Endothelial cell of umbilical vein (primary cell): ENCODE measurements at regions not wholly inside any gene's neighbourhood (a gene's known extent, or its start where the extent isn't known, plus 50 kb on each side); places are given as distances from the start of the nearest gene placed in this dataset.

Experiments
- BruUV-seq: library from RNA; stranded (reverse); fragments of 400-500 nt; replicated peaks from 2 replicates; lab custom pipeline; 2021; lab: Mats Ljungman, UMichigan
- CTCF ChIA-PET: fragments of 300-600, 350-600 bp; sonication (Branson Sonifier 250); formaldehyde crosslinking; loops from one replicate; lab custom pipeline; 2021; ENCODE audit warnings: antibody characterized with exemption, inconsistent platforms; lab: Charles Lee
- POLR2A ChIA-PET: fragments of 300-600, 350-600 bp; sonication (Branson Sonifier 250); formaldehyde crosslinking; loops from one replicate; lab custom pipeline; 2021; ENCODE audit warnings: antibody characterized with exemption, inconsistent platforms; lab: Charles Lee
- DNase-seq: peaks from one replicate; pipeline ENCODE4 v3.0.0-alpha.2; 2011; ENCODE audit warnings: low read depth, low spot score
- FAIRE-seq: peaks from 2 replicates; lab custom pipeline; 2011; peaks lifted over from hg19 to GRCh38; lab: Jason Lieb, UNC
- H2AFZ ChIP-seq: 2 replicates; pipeline ENCODE4 v1.6.0; 2012; ENCODE audit warnings: low read depth, low read length, control low read depth, inconsistent platforms
- H3K27ac ChIP-seq: 2 replicates; pipeline ENCODE4 v1.5.1; 2011; ENCODE audit warnings: low read depth, mild to moderate bottlenecking, control low read depth, low read length, moderate library complexity; ENCODE audit not compliant: insufficient read depth
- H3K27me3 ChIP-seq, 2 experiments: 2 replicates each; pipeline versions ENCODE4 v1.6.0 to v1.6.1; 2011; ENCODE audit warnings: low read length in 2 of 2, mixed read lengths in 1 of 2; ENCODE audit not compliant: control insufficient read depth in 2 of 2, insufficient read depth in 2 of 2
- H3K36me3 ChIP-seq, 2 experiments: 2 replicates in 1 of 2; 3 replicates in 1 of 2; pipeline ENCODE4 v1.5.1; 2011; ENCODE audit warnings: low read length in 2 of 2, mild to moderate bottlenecking in 1 of 2, moderate library complexity in 1 of 2; ENCODE audit not compliant: control insufficient read depth in 2 of 2, insufficient read depth in 2 of 2; ENCODE audit errors: extremely low read depth in 1 of 2
- H3K4me1 ChIP-seq: 3 replicates; pipeline ENCODE4 v1.5.1; 2011; ENCODE audit warnings: mild to moderate bottlenecking, low read length; ENCODE audit not compliant: control insufficient read depth, insufficient read depth; ENCODE audit errors: extremely low read depth
- H3K4me2 ChIP-seq: 2 replicates; pipeline ENCODE4 v1.6.1; 2011; ENCODE audit warnings: low read length, control low read depth, mixed read lengths; ENCODE audit not compliant: insufficient read depth
- H3K4me3 ChIP-seq, 3 experiments: fragments of 200-600 bp in 1 of 3; sonication (generic), shearing (Covaris generic) in 1 of 3; replicated peaks in 1 of 3; 2 replicates each; pipeline ENCODE4 v1.5.1; 2011 to 2016; ENCODE audit warnings: control low read depth in 3 of 3, low read length in 3 of 3, mild to moderate bottlenecking in 2 of 3, inconsistent platforms in 1 of 3, low read depth in 1 of 3, moderate library complexity in 1 of 3; ENCODE audit not compliant: insufficient read depth in 1 of 3
- H3K79me2 ChIP-seq: 2 replicates; pipeline ENCODE4 v1.6.0; 2012; ENCODE audit warnings: low read length, inconsistent platforms; ENCODE audit not compliant: control insufficient read depth, insufficient read depth
- H3K9ac ChIP-seq: replicated peaks from 2 replicates; pipeline ENCODE3; 2011; ENCODE audit warnings: low read length, control low read depth; ENCODE audit not compliant: insufficient read depth; ENCODE audit errors: extremely low read depth
- H3K9me1 ChIP-seq: replicated peaks from 3 replicates; pipeline ENCODE4 v1.6.0; 2011; ENCODE audit warnings: mild to moderate bottlenecking, low read length; ENCODE audit not compliant: control insufficient read depth, insufficient read depth; ENCODE audit errors: extremely low read depth
- H3K9me3 ChIP-seq: replicated peaks from 2 replicates; pipeline ENCODE4 v1.5.1; 2012; ENCODE audit warnings: low read length, inconsistent platforms; ENCODE audit not compliant: control insufficient read depth, insufficient read depth
- H4K20me1 ChIP-seq: replicated peaks from 2 replicates; pipeline ENCODE3; 2011; ENCODE audit warnings: mild to moderate bottlenecking, low read length; ENCODE audit not compliant: control insufficient read depth, insufficient read depth; ENCODE audit errors: extremely low read depth
- EZH2 ChIP-seq: IDR thresholded peaks from 2 replicates; pipeline ENCODE4 v1.6.1; 2012; ENCODE audit warnings: borderline replicate concordance, low read depth, mild to moderate bottlenecking, moderate library complexity, low read length, inconsistent platforms; ENCODE audit not compliant: severe bottlenecking
- FOS ChIP-seq: IDR thresholded peaks from 2 replicates; pipeline ENCODE4 v1.6.1; 2011; ENCODE audit warnings: mild to moderate bottlenecking, low read length, moderate library complexity, borderline replicate concordance; ENCODE audit not compliant: insufficient read depth
- GATA2 ChIP-seq: IDR thresholded peaks from 2 replicates; pipeline ENCODE4 v1.7.0; 2011; ENCODE audit warnings: low read depth, mild to moderate bottlenecking, moderate library complexity, mixed read lengths, low read length; ENCODE audit not compliant: insufficient read length, insufficient read depth
- JUN ChIP-seq: IDR thresholded peaks from 2 replicates; pipeline ENCODE4 v1.6.1; 2011; ENCODE audit warnings: borderline replicate concordance, low read depth; ENCODE audit not compliant: insufficient read length, insufficient read depth
- MYC ChIP-seq: IDR thresholded peaks from one replicate; pipeline ENCODE4 v1.6.1; 2011; ENCODE audit warnings: mild to moderate bottlenecking, low read depth, low read length
- POLR2A ChIP-seq: IDR thresholded peaks from 2 replicates; pipeline ENCODE4 v1.6.1; 2012; ENCODE audit warnings: low read depth, mild to moderate bottlenecking, control low read depth, low read length
- POLR2AphosphoS5 ChIP-seq: IDR thresholded peaks from 2 replicates; pipeline ENCODE4 v1.6.1; 2012; ENCODE audit warnings: low read depth, mild to moderate bottlenecking, control low read depth, low read length, moderate library complexity; ENCODE audit not compliant: insufficient read depth
- dilution Hi-C: fragments of 300-500 bp; cut with MboI; formaldehyde crosslinking; loops from one replicate; pipeline ENCODE4 v1.15.0; 2019; ENCODE audit warnings: low sequenced_read_pairs; ENCODE audit not compliant: extremely low pct_ligation_motif_present
- intact Hi-C: fragments of 100-400 bp; cut with micrococcal nuclease; formaldehyde crosslinking; loops from one replicate; pipeline ENCODE4 v1.10.0; 2022
- TF ChIP-seq, protein P1 (sequence below): IDR thresholded peaks from 2 replicates; pipeline ENCODE4 v1.6.1; 2011; ENCODE audit not compliant: insufficient read depth, insufficient read length
- TF ChIP-seq, protein P2 (sequence below), 2 donors: IDR thresholded peaks; 1 replicate in 1 of 2; 2 replicates in 1 of 2; pipeline ENCODE4 v1.5.1; 2011; ENCODE audit warnings: low read length in 2 of 2, mild to moderate bottlenecking in 2 of 2, moderate library complexity in 2 of 2, control low read depth in 1 of 2, inconsistent platforms in 1 of 2, low read depth in 1 of 2; ENCODE audit not compliant: insufficient read depth in 1 of 2; ENCODE audit errors: extremely low read depth in 1 of 2

DNA sequence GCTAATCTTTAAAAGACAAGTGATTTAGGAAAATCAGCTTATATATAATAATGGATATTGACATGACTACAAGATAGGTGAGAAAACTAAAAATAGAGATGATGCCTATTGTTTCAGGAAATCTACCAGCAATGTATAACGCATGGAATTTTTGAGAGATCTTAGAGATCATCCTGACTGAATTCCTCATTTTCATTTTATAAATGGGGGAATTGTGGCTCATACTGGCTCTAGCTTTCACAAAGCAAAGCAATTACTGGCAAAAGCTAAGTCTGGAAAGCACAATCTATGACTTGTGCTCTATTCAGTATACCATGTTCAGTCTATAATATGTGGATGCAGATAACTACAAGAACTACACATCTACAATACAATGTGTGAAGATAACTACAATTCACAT lies 51.9 kb upstream of the FANCL start:
- peaks cover 0 to 6% of the 10 kb centered on the region in 2 experiments for H3K27me3 ChIP-seq
- no peak overlapping the region for H3K4me2 ChIP-seq
- DNase-seq (no peak), FAIRE-seq (no peak)
- no peak overlapping the region for H2AFZ ChIP-seq
- H3K9me3 ChIP-seq: no peaks in the 10 kb centered on the region
- TF ChIP-seq MYC (no peak), JUN (no peak)
- TF ChIP-seq, protein P1, sequence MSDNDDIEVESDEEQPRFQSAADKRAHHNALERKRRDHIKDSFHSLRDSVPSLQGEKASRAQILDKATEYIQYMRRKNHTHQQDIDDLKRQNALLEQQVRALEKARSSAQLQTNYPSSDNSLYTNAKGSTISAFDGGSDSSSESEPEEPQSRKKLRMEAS: no peak
- no peak overlapping the region for H3K27ac ChIP-seq
- dilution Hi-C loops (no loop called here), intact Hi-C loops (no loop called here)
- POLR2A ChIA-PET: no interaction called here
- H3K79me2 ChIP-seq: no peaks in the 10 kb centered on the region
- no peak overlapping the region for H3K9ac ChIP-seq
- no peaks in the 10 kb centered on the region for H3K36me3 ChIP-seq
- H3K9me1 ChIP-seq: no peaks in the 10 kb centered on the region
- H4K20me1 ChIP-seq: no peaks in the 10 kb centered on the region
- no peak overlapping the region for H3K4me3 ChIP-seq
- H3K4me1 ChIP-seq: no peaks in the 10 kb centered on the region
- CTCF ChIA-PET: no interaction called here
- no TSS peak for BruUV-seq

DNA sequence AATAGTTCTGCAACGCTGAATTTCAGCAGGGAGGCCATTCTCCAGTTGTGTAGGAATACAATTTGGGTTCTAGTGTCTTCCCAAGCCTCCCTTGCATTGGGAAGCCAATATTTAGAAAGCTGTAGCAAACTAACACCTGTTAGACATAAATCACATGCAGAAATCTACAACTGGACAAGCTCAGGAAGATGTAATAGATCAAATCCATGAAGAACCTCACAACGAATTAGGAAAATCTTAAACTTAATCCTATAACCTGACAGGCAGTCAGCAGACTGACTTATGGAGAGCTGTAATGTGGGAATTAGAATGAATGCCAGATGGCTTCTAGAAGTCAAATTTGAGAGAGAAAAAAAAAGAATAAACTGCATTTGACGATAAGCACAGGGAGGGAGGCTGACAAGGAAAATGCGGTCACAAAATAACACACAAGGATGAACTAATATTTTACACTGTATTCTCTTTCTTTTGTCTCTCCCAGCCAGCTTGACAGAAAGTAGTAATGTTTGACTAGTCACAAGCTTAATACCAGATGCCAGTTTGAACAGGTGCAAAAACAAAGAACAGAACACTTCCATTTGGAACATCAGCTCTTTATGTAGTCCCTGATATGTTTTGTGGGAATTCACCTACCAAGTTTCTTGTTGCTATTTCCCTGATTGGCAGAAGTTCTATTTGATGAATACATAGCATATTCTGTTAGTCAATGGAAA lies 50.8 kb upstream of the FANCL start:
- no peaks in the 10 kb centered on the region for H3K9me1 ChIP-seq
- H4K20me1 ChIP-seq: no peaks in the 10 kb centered on the region
- no peak for TF ChIP-seq POLR2A
- TF ChIP-seq FOS: no peak
- no peak for TF ChIP-seq JUN
- TF ChIP-seq EZH2: no peak
- no peak for TF ChIP-seq POLR2AphosphoS5
- TF ChIP-seq, protein P2, sequence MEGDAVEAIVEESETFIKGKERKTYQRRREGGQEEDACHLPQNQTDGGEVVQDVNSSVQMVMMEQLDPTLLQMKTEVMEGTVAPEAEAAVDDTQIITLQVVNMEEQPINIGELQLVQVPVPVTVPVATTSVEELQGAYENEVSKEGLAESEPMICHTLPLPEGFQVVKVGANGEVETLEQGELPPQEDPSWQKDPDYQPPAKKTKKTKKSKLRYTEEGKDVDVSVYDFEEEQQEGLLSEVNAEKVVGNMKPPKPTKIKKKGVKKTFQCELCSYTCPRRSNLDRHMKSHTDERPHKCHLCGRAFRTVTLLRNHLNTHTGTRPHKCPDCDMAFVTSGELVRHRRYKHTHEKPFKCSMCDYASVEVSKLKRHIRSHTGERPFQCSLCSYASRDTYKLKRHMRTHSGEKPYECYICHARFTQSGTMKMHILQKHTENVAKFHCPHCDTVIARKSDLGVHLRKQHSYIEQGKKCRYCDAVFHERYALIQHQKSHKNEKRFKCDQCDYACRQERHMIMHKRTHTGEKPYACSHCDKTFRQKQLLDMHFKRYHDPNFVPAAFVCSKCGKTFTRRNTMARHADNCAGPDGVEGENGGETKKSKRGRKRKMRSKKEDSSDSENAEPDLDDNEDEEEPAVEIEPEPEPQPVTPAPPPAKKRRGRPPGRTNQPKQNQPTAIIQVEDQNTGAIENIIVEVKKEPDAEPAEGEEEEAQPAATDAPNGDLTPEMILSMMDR (IDR thresholded peaks at IDR 0.05; ENCODE audit: extremely low read depth in 1 of 2, insufficient read depth in 1 of 2, low read depth in 1 of 2, low read length in 2 of 2): no peak
- no peak for TF ChIP-seq GATA2
- TF ChIP-seq MYC: no peak
- TF ChIP-seq, protein P1: no peak
- BruUV-seq: no TSS peak
- no peaks in the 10 kb centered on the region for H3K36me3 ChIP-seq
- FAIRE-seq (no peak), DNase-seq (no peak)
- no peak overlapping the region for H3K4me2 ChIP-seq
- intact Hi-C loops: no loop called here
- H2AFZ ChIP-seq: no peak overlapping the region
- peaks cover 0 to 4% of the 10 kb centered on the region in 2 experiments for H3K27me3 ChIP-seq
- CTCF ChIA-PET: no interaction called here
- no peak overlapping the region for H3K27ac ChIP-seq
- no peaks in the 10 kb centered on the region for H3K4me1 ChIP-seq
- no peaks in the 10 kb centered on the region for H3K9me3 ChIP-seq
- H3K9ac ChIP-seq: no peak overlapping the region
- dilution Hi-C loops: no loop called here
- H3K79me2 ChIP-seq: no peaks in the 10 kb centered on the region
- POLR2A ChIA-PET: no interaction called here
- no peak overlapping the region for H3K4me3 ChIP-seq
